Nephron progenitor cell (in vitro differentiated cells): ENCODE measurements at regions not wholly inside any gene's neighbourhood (a gene's known extent, or its start where the extent isn't known, plus 50 kb on each side); places are given as distances from the start of the nearest gene placed in this dataset.

Source experiments
- DNase-seq: peaks from one replicate; pipeline ENCODE4 v3.0.0; 2021
- H3K27ac Mint-ChIP-seq: 2 replicates; pipeline ENCODE4 v1.8.0; 2021; ENCODE audit warnings: mild to moderate bottlenecking, moderate library complexity, mixed read lengths
- H3K27me3 Mint-ChIP-seq: 2 replicates; pipeline ENCODE4 v1.8.0; 2021; ENCODE audit warnings: mild to moderate bottlenecking, low read depth, mixed read lengths; ENCODE audit not compliant: poor library complexity
- H3K36me3 Mint-ChIP-seq: 2 replicates; pipeline ENCODE4 v1.8.0; 2021; ENCODE audit warnings: low read depth, mixed read lengths
- H3K4me1 Mint-ChIP-seq: 2 replicates; pipeline ENCODE4 v1.8.0; 2021; ENCODE audit warnings: mixed read lengths
- H3K4me3 Mint-ChIP-seq: 2 replicates; pipeline ENCODE4 v1.8.0; 2021; ENCODE audit warnings: mild to moderate bottlenecking, moderate library complexity, mixed read lengths
- H3K9me3 Mint-ChIP-seq: 2 replicates; pipeline ENCODE4 v1.8.0; 2021; ENCODE audit warnings: mild to moderate bottlenecking, moderate library complexity, mixed read lengths
- CTCF ChIP-seq: fragments of 200-600 bp; sonication (generic); IDR thresholded peaks from 2 replicates; pipeline ENCODE4 v1.5.0; 2021; ENCODE audit warnings: antibody characterized with exemption

DNA sequence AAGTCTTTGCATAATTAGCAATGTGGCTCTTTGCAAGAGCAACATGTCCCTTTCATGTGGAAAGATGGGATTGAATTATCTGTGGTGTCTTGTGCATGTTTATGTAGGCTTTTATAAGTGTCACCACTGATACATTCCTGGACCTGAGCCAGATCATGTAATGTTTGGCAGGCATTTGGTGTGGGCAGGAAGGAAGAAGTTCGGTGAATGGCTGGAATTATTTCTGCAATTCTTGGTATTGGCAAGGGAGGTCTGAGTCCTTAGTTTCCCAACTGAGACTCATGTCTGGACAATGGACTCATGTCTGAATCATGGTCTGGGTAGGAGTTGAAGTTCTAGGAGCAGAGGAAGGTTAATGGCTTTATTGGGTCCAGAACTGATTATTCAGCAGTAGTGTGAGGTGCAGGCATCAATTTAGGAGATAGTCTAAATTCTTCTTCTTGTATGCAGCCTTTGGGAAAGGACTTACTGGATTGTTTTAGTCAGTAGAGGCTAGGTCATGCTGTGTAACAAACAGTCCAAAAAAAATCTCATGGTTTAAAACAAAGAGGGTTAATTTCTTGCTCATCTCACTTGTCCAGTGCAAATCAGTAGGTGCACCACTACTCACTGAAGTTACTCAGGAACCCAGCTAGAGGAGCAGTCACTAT, 186.5 kb upstream of the LHX5 start:
- Mint-ChIP-seq H3K4me1 (peaks cover 6% of the 10 kb centered on the region), H3K27me3 (peaks cover 18% of the 10 kb centered on the region), H3K9me3 (peaks cover 43% of the 10 kb centered on the region), H3K36me3 (no peaks in the 10 kb centered on the region), H3K4me3 (no peak overlapping the region), H3K27ac (no peak overlapping the region)
- no peak for TF ChIP-seq CTCF
- DNase-seq, result no peak

GRCh38 chr12:113655919-113656318, 184.2 kb upstream of the LHX5 start:
- H3K9me3 Mint-ChIP-seq, result peaks cover 43% of the 10 kb centered on the region
- no peak overlapping the region for H3K27ac Mint-ChIP-seq
- H3K4me1 Mint-ChIP-seq, result peaks cover 6% of the 10 kb centered on the region
- no peaks in the 10 kb centered on the region for H3K36me3 Mint-ChIP-seq
- no peak for DNase-seq
- no peak for TF ChIP-seq CTCF
- no peak overlapping the region for H3K4me3 Mint-ChIP-seq
- peaks cover 5% of the 10 kb centered on the region for H3K27me3 Mint-ChIP-seq

DNA sequence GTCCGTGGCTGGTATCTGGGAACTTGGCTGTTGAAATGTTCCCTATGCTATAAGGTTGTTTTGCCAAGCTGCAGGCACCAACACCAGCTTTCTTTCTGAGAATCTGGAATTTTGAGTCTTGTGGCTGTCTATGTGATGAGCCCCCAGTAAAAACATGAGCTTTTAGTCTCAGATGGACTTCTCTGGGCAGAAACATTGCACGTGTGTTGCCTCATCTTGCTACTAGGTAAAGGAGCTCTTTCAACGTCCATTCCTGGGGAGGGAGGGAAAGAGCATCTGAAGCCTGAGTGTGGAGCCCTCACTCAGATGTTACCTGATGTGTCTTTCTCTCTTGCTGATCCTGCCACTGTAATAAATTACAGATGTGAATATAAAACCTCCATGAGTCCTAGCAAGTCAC, 183.8 kb upstream of the LHX5 start:
- no peak for TF ChIP-seq CTCF
- Mint-ChIP-seq H3K27me3 (peaks cover 6% of the 10 kb centered on the region), H3K36me3 (no peaks in the 10 kb centered on the region), H3K9me3 (peaks cover 43% of the 10 kb centered on the region), H3K4me3 (no peak overlapping the region), H3K4me1 (peaks cover 6% of the 10 kb centered on the region), H3K27ac (no peak overlapping the region)
- DNase-seq, result no peak

DNA sequence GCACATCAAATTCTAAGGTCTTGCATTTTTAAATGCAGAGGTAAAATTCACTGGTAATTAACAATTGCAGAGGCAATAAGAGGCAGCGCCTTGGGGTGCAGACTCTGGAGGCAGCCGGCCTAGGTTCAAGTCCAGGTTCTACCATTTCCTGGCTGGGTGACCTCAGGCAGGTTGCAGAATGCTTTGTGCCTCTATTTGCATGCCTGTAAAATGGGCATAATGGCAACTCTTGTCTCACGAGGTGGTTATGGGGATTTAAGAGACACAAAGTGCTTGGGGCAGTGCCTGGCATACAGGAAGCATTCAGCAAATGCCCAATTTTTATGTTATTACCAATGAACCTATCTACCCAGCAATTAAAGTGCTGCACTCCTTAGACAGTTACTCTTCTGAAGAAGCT, 180.0 kb upstream of the LHX5 start:
- Mint-ChIP-seq H3K27ac (no peak overlapping the region), H3K4me1 (no peaks in the 10 kb centered on the region), H3K36me3 (no peaks in the 10 kb centered on the region), H3K4me3 (no peak overlapping the region), H3K27me3 (peaks cover 23% of the 10 kb centered on the region), H3K9me3 (peaks cover 24% of the 10 kb centered on the region)
- DNase-seq, result no peak
- TF ChIP-seq CTCF, result no peak

DNA sequence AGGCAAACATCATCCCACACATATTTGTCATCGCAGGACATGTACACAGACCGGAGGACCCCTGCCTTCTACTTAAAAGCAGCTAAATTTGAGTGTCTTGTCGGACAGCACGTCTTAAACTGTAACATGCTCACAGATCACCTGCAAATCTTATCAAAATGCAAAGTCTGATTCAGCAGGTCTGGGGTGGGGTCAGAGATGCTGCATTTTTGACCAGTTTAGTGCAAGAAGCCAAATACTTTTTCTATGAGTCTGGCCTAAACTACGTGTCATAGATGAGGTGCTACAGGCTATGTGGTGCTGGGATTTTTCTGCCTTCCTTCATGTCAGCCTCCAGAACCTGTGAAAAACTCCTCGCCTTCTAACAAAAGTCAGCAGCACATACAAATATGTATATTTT, 178.8 kb upstream of the LHX5 start:
- H3K4me3 Mint-ChIP-seq, result no peak overlapping the region

More for the DNA sequence above, 178.8 kb upstream of the LHX5 start:
- peaks cover 17% of the 10 kb centered on the region for H3K9me3 Mint-ChIP-seq
- H3K27me3 Mint-ChIP-seq, result peaks cover 29% of the 10 kb centered on the region
- H3K4me1 Mint-ChIP-seq, result no peaks in the 10 kb centered on the region
- no peak overlapping the region for H3K27ac Mint-ChIP-seq
- H3K36me3 Mint-ChIP-seq, result no peaks in the 10 kb centered on the region
- no peak for TF ChIP-seq CTCF
- DNase-seq, result no peak
